ENCODE measurements at regions not wholly inside any gene's neighbourhood (a gene's known extent, or its start where the extent isn't known, plus 50 kb on each side); places are given as distances from the start of the nearest gene placed in this dataset.

GRCh38 chr1:228882771-228883450 is 147.6 kb downstream of the RHOU start:
- H3K36me3 ChIP-seq: no peaks in the 10 kb centered on the region
- H3K4me3 ChIP-seq: no peak overlapping the region
- in situ Hi-C loops (cut with MboI; ENCODE audit: low pct_ligation_motif_present in 1 of 4, low pct_unique_long_range_greater_than_20kb in 1 of 4, low sequenced_read_pairs in 3 of 4) (no loop called here), intact Hi-C loops (cut with DNase I; ENCODE audit: low total_unique reads) (no loop called here)
- H3K9me3 ChIP-seq: no peaks in the 10 kb centered on the region
- DNase-seq: no peak
- no peak overlapping the region for H3K27ac ChIP-seq
- no peaks in the 10 kb centered on the region for H3K27me3 ChIP-seq
- no peaks in the 10 kb centered on the region for H3K4me1 ChIP-seq
- no peak for TF ChIP-seq POLR2A (IDR thresholded peaks at IDR 0.05)
- no peak for TF ChIP-seq POLR2AphosphoS5 (IDR thresholded peaks at IDR 0.05)
- TF ChIP-seq EP300 (IDR thresholded peaks at IDR 0.05; ENCODE audit: low read depth): no peak
- no peak for TF ChIP-seq CTCF (IDR thresholded peaks at IDR 0.05)
- 82 to 88% methylated on average over 2 to 4 of the region's 4 CpGs for WGBS, 2 donors (ENCODE audit: low coverage in 1 of 2)

GRCh38 chr1:228883535-228883934 is 148.3 kb downstream of the RHOU start:
- Histone ChIP-seq H3K27ac (no peak overlapping the region), H3K36me3 (no peaks in the 10 kb centered on the region), H3K4me1 (no peaks in the 10 kb centered on the region), H3K27me3 (no peaks in the 10 kb centered on the region), H3K9me3 (no peaks in the 10 kb centered on the region), H3K4me3 (no peak overlapping the region)
- DNase-seq: no peak
- in situ Hi-C loops (cut with MboI; ENCODE audit: low pct_ligation_motif_present in 1 of 4, low pct_unique_long_range_greater_than_20kb in 1 of 4, low sequenced_read_pairs in 3 of 4): no loop called here
- intact Hi-C loops (cut with DNase I; ENCODE audit: low total_unique reads): no loop called here
- 95% methylated on average over 2 of the region's 2 CpGs; no CpG with 5 or more reads in 1 of the 2 donors for WGBS, 2 donors (ENCODE audit: low coverage in 1 of 2)
- no peak for TF ChIP-seq POLR2AphosphoS5 (IDR thresholded peaks at IDR 0.05)
- TF ChIP-seq CTCF (IDR thresholded peaks at IDR 0.05): no peak

GRCh38 chr1:228884196-228884595 is 148.9 kb downstream of the RHOU start:
- intact Hi-C loops (cut with DNase I; ENCODE audit: low total_unique reads): no loop called here
- in situ Hi-C loops (cut with MboI; ENCODE audit: low pct_ligation_motif_present in 1 of 4, low pct_unique_long_range_greater_than_20kb in 1 of 4, low sequenced_read_pairs in 3 of 4): no loop called here
- H3K9me3 ChIP-seq: no peaks in the 10 kb centered on the region
- no peak overlapping the region for H3K27ac ChIP-seq
- TF ChIP-seq POLR2AphosphoS5 (IDR thresholded peaks at IDR 0.05) (no peak), POLR2A (IDR thresholded peaks at IDR 0.05) (no peak), EP300 (IDR thresholded peaks at IDR 0.05; ENCODE audit: low read depth) (no peak), CTCF (IDR thresholded peaks at IDR 0.05) (no peak)
- no peaks in the 10 kb centered on the region for H3K36me3 ChIP-seq
- no peaks in the 10 kb centered on the region for H3K4me1 ChIP-seq
- no peaks in the 10 kb centered on the region for H3K27me3 ChIP-seq
- 91% methylated on average over 5 of the region's 5 CpGs; no CpG with 5 or more reads in 1 of the 2 donors for WGBS, 2 donors (ENCODE audit: low coverage in 1 of 2)
- DNase-seq: no peak
- H3K4me3 ChIP-seq: no peak overlapping the region

- Histone ChIP-seq H3K36me3 (no peaks in the 10 kb centered on the region), H3K4me3 (no peak overlapping the region), H3K4me1 (no peaks in the 10 kb centered on the region), H3K9me3 (no peaks in the 10 kb centered on the region), H3K27me3 (no peaks in the 10 kb centered on the region), H3K27ac (no peak overlapping the region)
- in situ Hi-C loops (cut with MboI; ENCODE audit: low pct_ligation_motif_present in 1 of 4, low pct_unique_long_range_greater_than_20kb in 1 of 4, low sequenced_read_pairs in 3 of 4) (no loop called here), intact Hi-C loops (cut with DNase I; ENCODE audit: low total_unique reads) (no loop called here)
- no peak for DNase-seq
- WGBS, 2 donors (ENCODE audit: low coverage in 1 of 2): 75 to 77% methylated on average over 4 of the region's 4 CpGs
- TF ChIP-seq EP300 (IDR thresholded peaks at IDR 0.05; ENCODE audit: low read depth) (no peak), POLR2A (IDR thresholded peaks at IDR 0.05) (no peak), POLR2AphosphoS5 (IDR thresholded peaks at IDR 0.05) (no peak), CTCF (IDR thresholded peaks at IDR 0.05) (no peak)
These were observed 149.6 kb downstream of the RHOU start for GRCh38 chr1:228884615-228885566.
